Right lobe of liver (tissue), 6 donors: ENCODE measurements at regions not wholly inside any gene's neighbourhood (a gene's known extent, or its start where the extent isn't known, plus 50 kb on each side); places are given as distances from the start of the nearest gene placed in this dataset.

Source experiments
- ATAC-seq, 4 donors: fragments of 200-7000 bp; cut with Tn5 transposase; one replicate each; pipeline ENCODE4 v1.9.1; 2020; ENCODE audit warnings: mild to moderate bottlenecking in 4 of 4, moderate library complexity in 4 of 4
- DNase-seq, 3 donors: peaks; one replicate each; pipeline ENCODE4 v3.0.0-alpha.2; 2020
- H3K27ac ChIP-seq, 3 donors: fragments of 200-600 bp; one replicate each; pipeline ENCODE4 v1.8.0; 2022
- H3K27me3 ChIP-seq, 2 donors: fragments of 200-600 bp; one replicate each; pipeline ENCODE4 v1.8.0; 2022
- H3K36me3 ChIP-seq, 4 donors: fragments of 200-600 bp; sonication (generic) in 1 of 4; one replicate each; pipeline versions ENCODE4 v1.5.1 to v1.8.0; 2017 to 2022; ENCODE audit warnings: control low read depth in 1 of 4
- H3K4me1 ChIP-seq, 4 donors: fragments of 200-600 bp; sonication (generic) in 1 of 4; one replicate each; pipeline versions ENCODE4 v1.5.1 to v1.8.0; 2017 to 2022; ENCODE audit warnings: control low read depth in 1 of 4
- H3K4me3 ChIP-seq, 3 donors: fragments of 200-600 bp; one replicate each; pipeline ENCODE4 v1.8.0; 2022
- H3K9me3 ChIP-seq, 4 donors: fragments of 200-600 bp; sonication (generic) in 1 of 4; one replicate each; pipeline versions ENCODE4 v1.5.1 to v1.8.0; 2017 to 2022; ENCODE audit warnings: control low read depth in 1 of 4
- POLR2A ChIP-seq: fragments of 450-650 bp; IDR thresholded peaks from one replicate; pipeline ENCODE4 v1.6.1; 2017; ENCODE audit warnings: antibody characterized with exemption, mild to moderate bottlenecking
- WGBS: methylation state at CpG from one replicate; pipeline ENCODE4 v1.1.6; 2018; ENCODE audit warnings: low coverage, low lambda C conversion rate; ENCODE audit not compliant: insufficient coverage; ENCODE audit errors: missing lambda C conversion rate; 5-methylcytosine and 5-hydroxymethylcytosine counted together
- intact Hi-C, 2 donors: fragments of 100-400 bp; cut with DNase I; formaldehyde crosslinking; loops; one replicate each; pipeline versions ENCODE4 v1.11.2 to v1.14.1; 2022
- TF ChIP-seq, protein P1 (sequence below), 4 donors: fragments of 200-600 bp in 3 of 4; fragments of 450-650 bp in 1 of 4; IDR thresholded peaks; one replicate each; pipeline versions ENCODE4 v1.5.1 to v1.8.0; 2016 to 2022; ENCODE audit warnings: antibody characterized with exemption in 4 of 4, mild to moderate bottlenecking in 2 of 4
- donor health status: DM: no; HTN: yes; CAD: no.
- donor health status: DM: no; HTN: no; CAD: no.
- donor health status: DM: no; HTN: no; CAD: no.
- donor health status: DM: no; HTN: yes; CAD: no.
- donor health status: DM: no; HTN: yes; CAD: no.

DNA sequence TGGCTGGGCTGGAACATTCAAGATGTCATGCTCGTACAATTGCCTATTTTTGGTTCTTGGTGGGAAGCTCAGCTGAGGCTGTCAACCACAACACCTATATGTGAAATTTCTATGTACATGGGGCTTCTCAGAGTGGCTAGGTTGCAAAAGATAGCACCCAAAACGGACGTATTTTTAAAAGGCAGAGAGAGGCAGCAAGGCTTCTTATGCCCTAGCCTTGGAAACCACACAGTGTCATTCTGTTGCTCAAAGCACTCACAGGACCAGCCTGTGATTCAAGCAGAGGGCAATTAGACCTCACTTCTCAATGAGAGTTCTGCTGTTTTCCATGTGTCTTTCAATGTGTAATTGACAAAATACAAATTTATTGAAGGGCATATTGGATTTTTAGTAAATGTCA lies 134.0 kb downstream of the GXYLT1 start:
- Histone ChIP-seq H3K27ac (no peak overlapping the region), H3K36me3 (no peaks in the 10 kb centered on the region), H3K4me1 (no peaks in the 10 kb centered on the region), H3K27me3 (no peaks in the 10 kb centered on the region), H3K4me3 (no peak overlapping the region), H3K9me3 (no peaks in the 10 kb centered on the region)
- no peak for TF ChIP-seq POLR2A
- TF ChIP-seq, protein P1, sequence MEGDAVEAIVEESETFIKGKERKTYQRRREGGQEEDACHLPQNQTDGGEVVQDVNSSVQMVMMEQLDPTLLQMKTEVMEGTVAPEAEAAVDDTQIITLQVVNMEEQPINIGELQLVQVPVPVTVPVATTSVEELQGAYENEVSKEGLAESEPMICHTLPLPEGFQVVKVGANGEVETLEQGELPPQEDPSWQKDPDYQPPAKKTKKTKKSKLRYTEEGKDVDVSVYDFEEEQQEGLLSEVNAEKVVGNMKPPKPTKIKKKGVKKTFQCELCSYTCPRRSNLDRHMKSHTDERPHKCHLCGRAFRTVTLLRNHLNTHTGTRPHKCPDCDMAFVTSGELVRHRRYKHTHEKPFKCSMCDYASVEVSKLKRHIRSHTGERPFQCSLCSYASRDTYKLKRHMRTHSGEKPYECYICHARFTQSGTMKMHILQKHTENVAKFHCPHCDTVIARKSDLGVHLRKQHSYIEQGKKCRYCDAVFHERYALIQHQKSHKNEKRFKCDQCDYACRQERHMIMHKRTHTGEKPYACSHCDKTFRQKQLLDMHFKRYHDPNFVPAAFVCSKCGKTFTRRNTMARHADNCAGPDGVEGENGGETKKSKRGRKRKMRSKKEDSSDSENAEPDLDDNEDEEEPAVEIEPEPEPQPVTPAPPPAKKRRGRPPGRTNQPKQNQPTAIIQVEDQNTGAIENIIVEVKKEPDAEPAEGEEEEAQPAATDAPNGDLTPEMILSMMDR (IDR thresholded peaks at IDR 0.05), result no peak
- DNase-seq, result no peak
- 56% methylated on average over 3 of the region's 3 CpGs for WGBS
- intact Hi-C loops, result no loop called here
- ATAC-seq, result no peak

GRCh38 chr12:42010257-42010656 lies 134.4 kb downstream of the GXYLT1 start:
- Histone ChIP-seq H3K27ac (no peak overlapping the region), H3K36me3 (no peaks in the 10 kb centered on the region), H3K4me1 (no peaks in the 10 kb centered on the region), H3K9me3 (no peaks in the 10 kb centered on the region), H3K27me3 (no peaks in the 10 kb centered on the region), H3K4me3 (no peak overlapping the region)
- intact Hi-C loops, result no loop called here
- ATAC-seq (no peak), DNase-seq (no peak)
- TF ChIP-seq POLR2A, result no peak
- TF ChIP-seq, protein P1 (IDR thresholded peaks at IDR 0.05), result no peak
- WGBS, result 70% methylated on average over 1 of the region's 1 CpG

DNA sequence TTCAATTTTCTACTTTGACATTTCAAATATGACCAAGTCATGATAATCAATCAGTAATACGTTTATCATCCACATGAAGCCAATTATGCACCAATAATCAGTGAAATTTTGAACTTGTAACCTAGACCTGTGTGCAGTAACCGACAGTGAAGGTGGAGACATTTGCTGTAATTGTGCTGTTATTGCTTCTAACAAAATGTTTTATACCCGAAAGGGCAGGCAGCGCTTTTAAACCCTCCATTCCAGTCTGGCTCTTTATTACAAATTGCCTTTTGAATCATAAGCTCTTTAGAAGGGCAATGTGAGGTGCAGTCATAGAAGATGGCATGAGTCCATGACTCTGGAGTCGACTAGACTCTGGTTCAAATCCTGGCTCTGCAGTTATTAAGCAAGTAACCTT lies 135.7 kb downstream of the GXYLT1 start:
- Histone ChIP-seq H3K4me3 (no peak overlapping the region), H3K36me3 (no peaks in the 10 kb centered on the region), H3K27ac (no peak overlapping the region), H3K27me3 (no peaks in the 10 kb centered on the region), H3K9me3 (no peaks in the 10 kb centered on the region), H3K4me1 (no peaks in the 10 kb centered on the region)
- ATAC-seq, result no peak
- intact Hi-C loops, result no loop called here
- TF ChIP-seq, protein P1 (IDR thresholded peaks at IDR 0.05), result no peak
- no peak for TF ChIP-seq POLR2A
- no peak for DNase-seq
- WGBS, result 69% methylated on average over 5 of the region's 5 CpGs

DNA sequence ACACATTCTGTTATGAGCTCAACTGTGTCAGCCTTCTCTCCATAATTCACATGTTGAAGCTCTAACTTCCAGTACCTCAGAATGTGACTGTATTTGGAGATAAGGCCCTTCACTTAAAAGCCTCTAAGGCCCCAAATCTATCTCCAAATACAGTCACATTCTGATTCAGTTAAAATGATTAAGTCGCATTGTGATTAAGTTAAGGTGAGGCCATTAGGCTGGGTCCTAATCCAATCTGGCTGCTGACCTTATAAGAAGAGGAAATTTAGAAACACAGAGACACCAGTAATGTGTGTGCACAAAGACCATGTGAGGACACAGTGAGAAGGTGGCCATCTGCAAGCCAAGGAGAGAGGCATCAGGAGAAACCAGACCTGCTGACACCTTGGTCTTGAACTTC lies 141.6 kb downstream of the GXYLT1 start:
- H3K9me3 ChIP-seq, result no peaks in the 10 kb centered on the region
- 91% methylated on average over 1 of the region's 1 CpG for WGBS
- TF ChIP-seq, protein P1 (IDR thresholded peaks at IDR 0.05), result no peak
- TF ChIP-seq POLR2A, result no peak

DNA sequence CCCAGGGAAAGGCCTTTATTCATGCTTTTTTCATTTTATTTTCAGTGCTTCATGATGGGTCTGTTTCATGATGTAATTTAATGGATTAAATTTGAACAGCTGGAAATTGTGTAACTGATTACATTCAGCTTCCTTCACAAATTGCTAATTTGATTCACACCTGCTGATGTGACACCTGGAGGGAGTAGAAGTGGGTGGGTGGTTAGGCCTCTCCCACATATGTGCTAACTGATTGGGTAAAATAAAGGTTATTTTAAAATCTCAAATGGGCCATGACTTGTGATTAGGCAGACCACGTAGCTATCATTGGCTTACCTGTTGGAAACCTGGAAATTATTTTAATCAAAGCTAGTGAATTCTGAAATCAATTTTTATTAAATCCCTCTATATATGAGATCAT lies 142.1 kb downstream of the GXYLT1 start:
- no peak overlapping the region for H3K4me3 ChIP-seq
- no peaks in the 10 kb centered on the region for H3K9me3 ChIP-seq
- DNase-seq (no peak), ATAC-seq (no peak)
- H3K27me3 ChIP-seq, result no peaks in the 10 kb centered on the region
- no peak overlapping the region for H3K27ac ChIP-seq
- no peak for TF ChIP-seq POLR2A
- TF ChIP-seq, protein P1 (IDR thresholded peaks at IDR 0.05), result no peak
- WGBS, result 90% methylated on average over 1 of the region's 1 CpG
- intact Hi-C loops, result no loop called here
- no peaks in the 10 kb centered on the region for H3K36me3 ChIP-seq
- H3K4me1 ChIP-seq, result no peaks in the 10 kb centered on the region

More for the DNA sequence above, 141.6 kb downstream of the GXYLT1 start:
- DNase-seq, result no peak
- intact Hi-C loops, result no loop called here
- no peaks in the 10 kb centered on the region for H3K27me3 ChIP-seq
- ATAC-seq, result no peak
- no peaks in the 10 kb centered on the region for H3K4me1 ChIP-seq
- H3K4me3 ChIP-seq, result no peak overlapping the region
- no peak overlapping the region for H3K27ac ChIP-seq
- no peaks in the 10 kb centered on the region for H3K36me3 ChIP-seq
